GM19372 (cell line): ENCODE measurements at regions not wholly inside any gene's neighbourhood (a gene's known extent, or its start where the extent isn't known, plus 50 kb on each side); places are given as distances from the start of the nearest gene placed in this dataset.

Experiments
- ATAC-seq: cut with Tn5 transposase; IDR thresholded peaks from one replicate; pipeline ENCODE4 v1.9.1; 2021; ENCODE audit warnings: mild to moderate bottlenecking, low read depth, moderate library complexity; ENCODE audit not compliant: unreplicated experiment

DNA sequence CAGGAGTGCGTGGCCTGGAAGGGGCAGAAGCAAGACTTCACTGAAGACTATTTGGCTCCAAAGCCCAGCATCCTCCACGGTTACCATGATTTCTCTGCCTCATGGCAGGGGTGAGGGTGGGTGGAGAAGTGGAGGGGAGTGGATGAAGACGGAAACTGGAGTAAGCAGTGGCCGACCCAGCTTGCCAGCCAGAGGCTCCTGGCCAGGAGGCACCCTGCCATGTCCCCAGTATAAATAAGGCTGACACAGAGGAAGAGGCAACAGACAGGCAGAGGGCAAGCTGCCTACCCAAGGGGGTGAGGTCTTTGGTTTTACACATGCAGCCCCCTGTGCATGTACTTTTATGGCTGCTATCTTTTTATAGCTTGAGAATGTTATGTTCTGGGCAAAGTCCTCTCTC is 102.6 kb upstream of the TBX20 start:
- no peak for ATAC-seq

DNA sequence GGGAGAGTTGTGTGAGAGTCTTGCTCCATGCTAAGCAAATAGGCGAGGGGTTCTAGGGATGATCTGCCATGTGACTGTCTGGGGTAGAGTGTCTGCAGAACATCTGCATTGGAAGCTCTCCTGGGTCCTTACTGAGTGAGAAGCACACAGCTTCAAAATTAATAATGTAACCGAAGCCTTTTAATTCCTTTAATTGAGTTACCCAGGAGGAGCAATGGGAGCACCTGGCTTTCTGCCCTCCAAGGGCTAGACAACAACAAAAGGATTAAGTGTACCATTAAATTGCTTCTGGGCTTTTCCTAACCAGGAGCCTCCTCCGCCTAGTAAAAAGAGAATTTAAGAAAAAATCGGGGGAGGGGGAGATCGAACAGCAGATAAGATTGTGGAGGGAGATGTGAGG is 102.0 kb upstream of the TBX20 start:
- no peak for ATAC-seq

DNA sequence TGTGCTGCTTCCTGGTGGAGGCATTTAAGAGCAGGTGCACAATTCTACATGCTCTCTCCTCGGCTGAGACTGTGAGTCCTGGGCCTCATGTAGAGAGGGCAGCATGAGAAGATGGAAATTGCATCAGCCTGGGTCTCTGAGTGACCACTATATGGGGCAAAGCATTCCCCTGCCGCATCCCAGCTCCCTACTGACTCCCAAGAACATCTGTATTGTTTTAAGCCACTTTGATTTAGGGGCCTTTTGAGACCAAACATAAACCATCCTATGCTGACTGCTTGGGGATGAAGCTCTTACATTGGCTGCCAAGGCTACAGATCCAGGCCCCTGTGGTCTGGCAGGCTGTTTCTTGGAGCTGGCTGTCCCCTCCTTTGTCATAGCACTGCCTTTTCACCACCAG is 101.3 kb upstream of the TBX20 start:
- no peak for ATAC-seq

DNA sequence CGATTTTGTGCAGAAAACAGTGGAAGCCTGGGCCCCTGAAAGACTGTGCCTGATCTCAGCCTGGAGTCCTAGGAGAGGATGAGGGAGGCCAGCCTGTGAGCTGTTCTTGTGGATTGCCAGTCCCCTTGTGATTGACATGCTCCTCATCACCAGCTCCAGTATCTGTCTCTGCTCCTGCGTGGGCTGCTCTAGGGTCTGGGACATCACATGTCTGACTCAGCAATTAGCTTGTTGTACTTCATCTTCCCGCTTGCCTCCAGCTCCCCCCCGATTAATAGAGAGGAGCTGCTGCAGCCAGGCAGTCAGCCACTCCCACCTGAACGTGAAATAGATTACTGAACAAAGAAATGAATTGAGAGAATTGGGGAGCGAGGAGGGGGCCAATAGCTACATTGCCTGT is 99.6 kb upstream of the TBX20 start:
- no peak for ATAC-seq

DNA sequence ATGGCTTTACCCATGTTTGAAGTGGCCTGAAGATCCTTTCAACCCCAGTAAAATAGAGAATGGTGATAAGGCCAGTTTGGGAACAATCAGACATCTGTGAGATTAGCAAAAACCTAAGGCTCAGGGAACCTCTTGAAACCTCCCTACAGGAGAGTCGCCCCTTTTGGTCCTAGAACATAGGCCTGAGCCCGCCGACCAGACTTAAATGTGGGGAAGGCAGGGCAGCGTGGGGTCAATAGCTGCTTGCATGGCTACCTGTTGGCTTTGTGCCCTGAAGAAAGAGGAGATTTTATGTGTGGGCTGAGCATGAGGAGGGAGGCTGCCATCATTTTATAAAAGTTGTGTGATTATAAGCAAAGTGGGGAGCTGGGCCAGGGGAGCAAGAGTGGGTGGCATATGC is 97.6 kb upstream of the TBX20 start:
- ATAC-seq = no peak

DNA sequence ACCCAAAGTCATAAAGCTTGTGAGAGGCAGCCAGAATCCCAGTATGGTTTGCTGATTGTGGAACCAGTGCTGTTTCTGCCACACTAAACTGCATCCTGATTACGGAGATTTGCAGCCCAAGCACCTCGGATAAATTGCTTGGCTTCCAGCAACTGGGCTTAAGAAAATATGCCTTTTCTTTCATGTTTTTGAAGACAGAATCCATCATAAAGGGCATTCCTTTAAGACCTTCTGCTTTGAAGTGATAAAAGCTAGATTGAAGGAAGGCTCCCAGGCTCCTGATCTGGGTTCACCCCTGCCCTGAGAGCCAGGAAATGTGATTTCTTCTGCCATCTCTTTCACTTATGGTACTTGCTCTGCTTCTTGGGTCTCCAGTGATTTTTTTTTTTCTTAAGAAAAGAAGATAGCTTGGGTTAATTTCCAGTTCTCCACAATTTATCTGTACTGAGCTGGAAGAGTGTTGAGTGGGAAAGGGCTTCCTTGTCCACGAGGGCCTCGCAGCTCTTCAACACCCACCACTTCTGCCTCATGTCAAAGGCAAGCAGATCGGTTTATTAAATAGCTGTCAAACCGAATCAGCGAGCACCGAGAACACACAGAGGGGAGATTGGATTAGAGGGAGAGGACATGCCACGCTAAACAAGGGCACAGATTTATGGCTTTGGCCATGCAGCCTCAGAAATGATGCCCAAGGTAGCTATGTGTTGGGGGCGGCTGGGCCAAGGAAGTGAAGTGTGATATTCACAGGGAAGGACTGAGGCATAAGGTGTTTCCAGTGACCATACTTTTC is 94.9 kb upstream of the TBX20 start:
- no peak for ATAC-seq

DNA sequence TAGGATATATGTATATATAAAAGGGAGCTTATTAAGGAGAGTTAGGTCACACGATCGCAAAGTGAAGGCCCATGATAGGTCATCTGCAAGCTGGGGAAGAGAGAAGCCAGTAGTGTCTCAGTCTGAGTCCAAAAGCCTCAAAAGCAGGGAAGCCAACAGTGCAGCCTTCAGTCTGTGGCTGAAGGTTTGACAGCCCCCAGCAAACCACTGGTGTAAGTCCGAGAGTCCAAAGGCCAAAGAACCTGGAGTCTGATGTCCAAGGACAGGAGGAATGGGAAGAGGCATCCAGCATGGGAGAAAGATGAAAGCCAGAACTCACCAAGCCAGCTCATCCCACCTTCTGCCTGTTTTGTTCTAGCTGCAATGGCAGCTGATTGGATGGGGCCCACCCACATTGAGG is 88.9 kb upstream of the TBX20 start:
- ATAC-seq = no peak

DNA sequence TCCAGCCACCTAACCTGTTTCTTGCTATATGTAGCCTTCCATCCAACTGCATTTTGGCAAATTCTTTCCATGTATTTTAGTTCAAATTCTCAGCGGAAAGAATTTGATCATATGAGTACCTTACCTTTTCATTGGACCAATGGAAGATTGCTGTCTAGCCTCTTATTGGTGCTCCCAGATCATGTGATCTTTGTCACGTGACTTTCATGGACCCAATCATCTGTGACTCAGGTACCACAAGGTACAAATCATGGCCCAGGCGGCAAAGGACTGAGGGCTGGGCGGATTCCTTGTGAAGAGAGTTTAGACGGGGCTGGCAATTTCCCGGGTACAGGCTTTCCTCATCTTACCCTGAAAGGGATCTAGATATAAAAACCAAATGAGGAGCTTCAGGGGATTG is 85.9 kb upstream of the TBX20 start:
- no peak for ATAC-seq

DNA sequence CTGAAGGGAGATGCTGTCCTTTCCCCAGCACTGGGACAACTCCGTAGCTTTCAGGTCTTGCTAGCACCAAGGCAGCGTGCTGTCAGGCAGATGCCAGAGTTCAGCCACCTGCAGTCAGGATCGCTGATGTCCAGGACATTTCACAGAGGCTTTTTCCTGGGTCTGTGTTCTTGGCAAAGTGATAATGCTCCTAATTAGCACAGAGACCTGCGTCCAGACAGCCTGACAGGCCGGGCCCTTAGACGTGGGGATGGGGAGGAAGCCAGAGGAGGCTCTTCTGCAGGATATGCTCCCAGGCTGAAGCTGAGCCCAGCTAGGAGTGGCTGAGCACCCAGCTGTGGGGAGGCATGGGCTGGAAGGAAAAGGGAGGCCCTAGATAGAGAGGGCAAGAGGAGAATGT is 82.5 kb upstream of the TBX20 start:
- no peak for ATAC-seq

DNA sequence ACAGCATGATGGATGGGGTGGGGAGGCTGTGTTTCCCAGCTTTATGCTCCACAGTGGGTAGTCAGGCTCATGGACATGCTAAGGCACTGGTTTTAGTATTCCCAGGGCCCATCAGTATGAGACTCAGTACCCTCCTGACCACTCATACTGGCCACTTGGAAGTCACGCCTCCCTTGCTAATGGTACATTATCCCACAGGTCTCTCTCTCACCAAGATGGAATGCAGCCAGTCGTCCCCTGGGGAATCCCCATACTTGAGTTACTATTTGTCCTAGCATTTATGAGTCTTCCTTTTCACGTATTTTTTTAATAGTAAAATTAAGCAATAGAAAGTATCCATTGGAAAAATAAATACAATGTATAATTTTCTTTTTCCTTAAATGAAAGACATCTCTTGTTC is 80.6 kb upstream of the TBX20 start:
- ATAC-seq = no peak

DNA sequence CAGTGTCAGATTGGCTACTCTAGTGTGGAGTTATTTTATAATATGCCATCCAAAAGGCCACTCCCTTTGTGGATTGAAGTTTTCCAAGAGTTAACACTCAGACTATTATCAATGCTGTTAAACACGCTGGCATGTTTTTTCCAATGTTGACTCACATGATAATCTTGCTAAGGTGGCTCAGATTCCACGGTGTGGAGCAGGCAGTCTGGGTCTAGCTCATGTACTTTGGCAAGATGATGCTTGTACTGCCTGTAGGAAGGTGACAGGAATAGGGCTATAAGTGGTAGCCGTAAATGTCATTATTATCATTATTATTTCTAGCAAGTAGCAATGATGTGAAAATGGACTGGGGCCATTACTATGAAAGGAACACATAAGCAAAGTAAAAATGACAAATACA is 79.4 kb upstream of the TBX20 start:
- ATAC-seq = no peak

DNA sequence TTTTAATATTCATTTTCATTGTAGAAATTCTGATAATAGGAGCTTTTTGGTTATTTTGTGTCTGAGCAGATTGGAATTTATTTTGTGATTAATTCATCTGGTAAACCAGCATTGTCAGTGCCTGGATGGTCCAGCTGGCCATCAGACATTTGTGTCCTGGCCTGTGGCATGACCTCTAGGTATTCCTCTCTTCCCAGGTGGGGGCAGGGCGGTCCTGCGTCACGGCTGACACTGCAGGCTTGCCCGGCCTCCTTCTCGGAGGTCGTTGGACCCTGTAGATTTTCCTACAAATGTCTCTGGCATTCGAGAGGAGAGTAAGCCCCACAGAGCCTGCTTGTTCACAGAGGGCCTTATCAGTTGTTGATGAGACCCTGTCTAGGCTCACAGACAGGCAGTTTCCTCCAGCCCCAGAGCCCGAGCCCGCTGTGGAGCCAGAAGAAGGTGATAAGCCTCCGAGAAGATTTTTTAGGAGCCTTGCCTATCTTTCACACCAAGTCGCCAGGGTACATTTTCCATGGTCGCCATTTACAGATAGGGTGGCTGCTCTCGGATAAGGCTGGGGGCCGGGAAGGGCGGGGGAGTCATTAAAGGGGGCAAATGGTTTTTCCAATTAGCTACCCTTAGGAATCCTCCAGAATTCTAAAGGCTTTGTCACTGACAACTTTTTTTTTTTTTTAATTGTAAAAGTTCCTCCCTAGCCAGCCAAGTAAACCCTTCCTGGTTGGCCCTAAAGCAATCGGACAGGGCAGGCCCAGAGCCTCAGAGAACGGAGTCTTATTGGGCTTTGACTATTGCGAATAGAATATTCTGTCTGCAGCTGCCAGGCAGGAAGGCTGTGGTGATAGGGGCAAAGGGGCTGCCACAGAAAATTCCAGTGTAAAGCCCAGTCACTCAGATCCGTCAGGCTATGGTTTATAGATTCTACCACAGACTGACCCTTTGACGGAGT is 78.1 kb upstream of the TBX20 start:
- no peak for ATAC-seq

DNA sequence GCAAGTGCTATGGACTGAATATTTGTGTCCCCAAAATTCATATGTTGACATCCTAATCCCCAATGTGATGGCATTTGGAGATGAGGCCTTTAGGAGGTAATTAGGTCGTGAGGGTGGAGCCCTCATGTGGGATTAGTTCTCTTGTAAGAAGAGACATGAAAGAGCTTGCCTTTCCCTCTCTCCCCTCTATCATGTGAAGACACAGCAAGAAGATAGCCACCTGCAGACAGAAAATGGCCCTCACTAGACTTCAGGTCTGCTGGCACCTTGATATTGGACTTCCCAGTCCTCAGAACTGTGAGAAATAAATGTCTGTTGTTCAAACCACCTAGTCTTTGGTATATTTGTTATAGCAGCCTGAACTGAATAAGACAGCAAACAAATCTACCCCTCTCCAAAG is 75.1 kb upstream of the TBX20 start:
- ATAC-seq = no peak

DNA sequence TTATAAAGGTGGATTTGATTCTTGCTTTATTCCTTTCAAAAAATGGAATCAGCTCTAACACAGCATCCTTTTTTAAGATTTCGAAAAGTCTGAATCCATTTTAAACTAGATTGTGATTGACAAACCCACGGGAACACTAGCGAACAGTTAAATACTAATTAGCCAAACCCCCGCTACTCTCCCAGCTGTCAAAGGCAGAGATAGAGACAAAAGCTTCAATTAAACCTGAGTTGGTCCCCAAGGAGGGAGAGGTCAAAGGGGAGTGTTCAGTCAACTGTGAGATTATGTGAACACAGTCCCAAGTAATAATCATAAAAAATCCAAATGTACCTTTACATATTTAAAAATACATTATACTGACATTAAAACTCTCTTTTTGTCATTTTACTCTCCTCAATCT is 65.7 kb upstream of the TBX20 start:
- ATAC-seq = no peak

DNA sequence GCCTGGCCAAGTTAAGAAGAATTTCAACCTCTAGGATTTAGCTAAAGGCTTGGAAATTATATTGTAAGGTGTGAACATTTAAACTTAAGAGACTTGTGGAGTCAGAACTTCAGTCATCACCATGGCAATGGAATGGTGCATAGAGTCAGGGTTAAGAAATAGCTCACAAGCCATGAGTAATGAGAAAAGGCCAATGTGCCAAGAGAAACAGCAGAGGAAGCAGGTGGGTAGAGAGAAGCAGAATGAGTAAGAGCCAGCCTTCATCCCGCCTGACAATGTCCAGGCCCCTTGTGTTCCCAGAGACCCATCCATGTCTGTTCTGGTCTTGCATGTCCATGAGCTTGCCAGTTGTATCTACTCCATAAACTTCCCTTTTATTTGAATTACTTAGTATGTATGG is 62.6 kb upstream of the TBX20 start:
- ATAC-seq = no peak

DNA sequence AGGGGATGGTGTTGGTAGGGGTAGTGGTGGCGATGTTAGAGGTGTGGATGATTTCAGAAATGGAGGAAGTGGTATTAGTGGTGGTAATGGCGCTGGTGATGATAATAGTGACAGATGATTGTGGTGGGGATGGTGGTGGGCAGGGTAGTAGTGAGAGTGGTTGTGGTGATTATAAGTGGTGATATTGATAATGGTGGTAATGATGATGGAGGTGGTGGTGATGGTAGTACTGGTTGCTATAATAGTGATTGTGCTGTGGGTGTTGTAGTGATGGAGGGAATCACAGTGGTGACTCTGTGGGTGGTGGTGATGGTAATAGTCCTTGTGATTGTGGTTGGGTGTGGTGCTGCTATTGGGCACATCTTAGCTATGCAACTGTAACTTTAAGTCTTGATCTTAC is 61.6 kb upstream of the TBX20 start:
- no peak for ATAC-seq

DNA sequence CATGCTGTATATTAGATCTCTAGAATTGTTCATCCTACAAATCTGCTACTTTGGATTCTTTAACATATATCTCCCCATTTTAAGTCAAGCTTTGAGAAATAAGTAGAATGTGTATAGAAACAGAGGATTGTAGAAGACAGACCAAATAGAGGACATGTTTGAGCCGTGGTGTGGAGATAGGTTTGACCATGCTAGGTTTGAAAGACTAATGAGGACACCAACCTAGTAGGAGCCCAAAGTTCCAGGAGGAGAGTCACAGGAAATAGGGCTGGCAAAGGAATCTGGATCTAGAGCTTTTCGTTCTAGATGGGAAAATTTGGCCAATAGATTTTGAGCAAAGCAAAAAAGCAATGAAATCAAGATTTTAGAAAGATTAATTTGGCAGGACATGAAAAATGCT is 60.5 kb upstream of the TBX20 start:
- no peak for ATAC-seq

DNA sequence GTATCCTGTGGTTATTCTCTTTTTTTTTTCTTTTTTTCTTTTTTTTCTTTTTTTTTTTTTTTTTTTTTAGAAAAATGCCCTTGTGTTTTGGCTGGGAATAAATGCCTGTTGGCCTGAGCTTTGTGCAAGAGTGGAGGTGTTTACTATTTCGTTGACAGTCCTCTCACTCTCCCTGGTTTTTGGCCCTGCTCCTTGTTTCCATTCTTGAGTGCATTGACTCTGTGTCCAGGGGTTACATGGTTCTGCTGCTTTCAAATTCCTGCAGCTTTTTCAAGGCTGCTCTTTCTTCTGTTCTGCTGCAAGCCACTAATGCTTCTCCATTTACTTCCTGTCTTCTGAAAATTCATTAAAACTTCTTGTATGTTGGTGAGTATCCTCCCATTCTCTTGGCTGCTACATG is 59.7 kb upstream of the TBX20 start:
- ATAC-seq = no peak
